ENCODE measurements at regions not wholly inside any gene's neighbourhood (a gene's known extent, or its start where the extent isn't known, plus 50 kb on each side); places are given as distances from the start of the nearest gene placed in this dataset.

DNA sequence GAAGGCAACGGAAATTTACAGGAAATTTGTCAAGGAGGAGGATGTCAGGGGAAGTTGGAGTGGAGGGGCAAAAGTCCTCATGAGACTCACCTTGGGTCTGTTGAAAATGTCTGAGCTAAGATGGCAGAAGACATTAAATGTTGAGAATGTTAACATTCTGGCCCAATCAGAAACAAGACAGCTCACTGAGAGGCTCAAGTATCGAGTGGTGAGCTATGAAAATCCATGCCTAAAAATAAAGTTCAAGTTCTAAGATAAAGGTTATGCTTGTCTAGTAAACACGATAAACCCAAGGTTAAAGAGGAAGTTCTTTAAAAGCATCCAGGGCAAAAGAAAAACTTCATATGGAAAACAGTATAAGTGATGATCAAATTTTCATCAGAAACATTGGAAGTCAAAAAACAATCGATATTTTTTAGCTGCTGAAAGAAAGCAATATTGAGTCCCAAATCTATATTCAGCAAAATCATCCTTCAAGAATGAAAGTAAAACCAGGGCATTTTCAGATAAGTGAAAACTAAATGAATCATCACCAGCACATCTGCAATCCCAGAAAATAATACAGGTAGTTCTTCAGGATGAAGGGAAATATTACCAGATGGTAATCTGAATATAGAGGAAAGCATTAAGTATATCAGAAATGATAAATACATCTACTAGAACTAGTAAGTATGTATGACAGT lies 462.4 kb downstream of the TLL1 start:
- H3K4ac ChIP-seq (ENCODE audit: low read depth, low read length): no peak overlapping the region
- H3K27me3 ChIP-seq (ENCODE audit: insufficient read depth, low read length): no peaks in the 10 kb centered on the region
- H2BK15ac ChIP-seq (ENCODE audit: low read depth, low read length): no peak overlapping the region
- no peak overlapping the region for H3T11ph ChIP-seq (ENCODE audit: low read length)
- H2BK5ac ChIP-seq (ENCODE audit: insufficient read length, low read length): no peak overlapping the region
- H3K27ac ChIP-seq (ENCODE audit: insufficient read length, low read depth, low read length): no peak overlapping the region
- H2BK20ac ChIP-seq (ENCODE audit: low read depth, low read length, poor library complexity, severe bottlenecking): no peak overlapping the region
- no peaks in the 10 kb centered on the region for H3K79me2 ChIP-seq (ENCODE audit: insufficient read depth, low read length)
- no peak overlapping the region for H4K5ac ChIP-seq (ENCODE audit: insufficient read length, low read depth, low read length)
- no peaks in the 10 kb centered on the region for H3K79me1 ChIP-seq (ENCODE audit: insufficient read depth, low read depth, low read length, poor library complexity, severe bottlenecking)
- no CpG with 5 or more reads among the region's 4 CpGs for WGBS (ENCODE audit: extremely low coverage, insufficient read length, low lambda C conversion rate)
- H3K23me2 ChIP-seq (ENCODE audit: insufficient read length, low read depth, low read length, poor library complexity, severe bottlenecking): no peaks in the 10 kb centered on the region
- H2AK5ac ChIP-seq (ENCODE audit: insufficient read length, low read length): no peak overlapping the region
- no peak overlapping the region for H3K18ac ChIP-seq (ENCODE audit: insufficient read length, low read depth, low read length)
- Mint-ChIP-seq H3K27ac (no peak overlapping the region), H3K4me1 (0 out of 4 replicates have a peak, but pooled peaks cover 0 to 3% of the 10 kb centered on the region in 2 experiments), H3K36me3 (ENCODE audit: insufficient read depth in 1 of 3, low read depth in 3 of 3) (peaks cover 0 to 5% (median 2%) of the 10 kb centered on the region in 3 experiments; a peak in 3 of 7 replicates), H3K27me3 (ENCODE audit: low read depth) (no peaks in the 10 kb centered on the region), H3K9me3 (peaks cover 0 to 11% of the 10 kb centered on the region in 2 experiments; a peak in 3 of 5 replicates), H3K4me3 (no peak overlapping the region)
- no peak overlapping the region for H3K56ac ChIP-seq (ENCODE audit: insufficient read length, low read depth, low read length)
- no peak overlapping the region for H2BK12ac ChIP-seq (ENCODE audit: insufficient read length, low read depth, low read length)
- no peak overlapping the region for H2BK120ac ChIP-seq (ENCODE audit: low read depth, low read length, poor library complexity, severe bottlenecking)
- DNase-seq: no peak
- no peak overlapping the region for H2AFZ ChIP-seq (ENCODE audit: low read length)
- H3K14ac ChIP-seq (ENCODE audit: insufficient read depth, low read length): no peak overlapping the region
- H3K4me1 ChIP-seq (ENCODE audit: insufficient read depth, low read length): no peaks in the 10 kb centered on the region
- no peak overlapping the region for H4K8ac ChIP-seq (replicated peaks; ENCODE audit: insufficient read length, low read depth, low read length)
- no peaks in the 10 kb centered on the region for H3K9me3 ChIP-seq (ENCODE audit: control insufficient read depth, low read depth, low read length)
- no peak overlapping the region for H3K4me2 ChIP-seq (ENCODE audit: insufficient read depth, insufficient read length, low read length)
- H4K20me1 ChIP-seq (ENCODE audit: control insufficient read depth, insufficient read depth, insufficient read length): no peaks in the 10 kb centered on the region
- H3K9ac ChIP-seq (ENCODE audit: extremely low read depth, insufficient read length, low read length): no peak overlapping the region
- TF ChIP-seq, protein P1, sequence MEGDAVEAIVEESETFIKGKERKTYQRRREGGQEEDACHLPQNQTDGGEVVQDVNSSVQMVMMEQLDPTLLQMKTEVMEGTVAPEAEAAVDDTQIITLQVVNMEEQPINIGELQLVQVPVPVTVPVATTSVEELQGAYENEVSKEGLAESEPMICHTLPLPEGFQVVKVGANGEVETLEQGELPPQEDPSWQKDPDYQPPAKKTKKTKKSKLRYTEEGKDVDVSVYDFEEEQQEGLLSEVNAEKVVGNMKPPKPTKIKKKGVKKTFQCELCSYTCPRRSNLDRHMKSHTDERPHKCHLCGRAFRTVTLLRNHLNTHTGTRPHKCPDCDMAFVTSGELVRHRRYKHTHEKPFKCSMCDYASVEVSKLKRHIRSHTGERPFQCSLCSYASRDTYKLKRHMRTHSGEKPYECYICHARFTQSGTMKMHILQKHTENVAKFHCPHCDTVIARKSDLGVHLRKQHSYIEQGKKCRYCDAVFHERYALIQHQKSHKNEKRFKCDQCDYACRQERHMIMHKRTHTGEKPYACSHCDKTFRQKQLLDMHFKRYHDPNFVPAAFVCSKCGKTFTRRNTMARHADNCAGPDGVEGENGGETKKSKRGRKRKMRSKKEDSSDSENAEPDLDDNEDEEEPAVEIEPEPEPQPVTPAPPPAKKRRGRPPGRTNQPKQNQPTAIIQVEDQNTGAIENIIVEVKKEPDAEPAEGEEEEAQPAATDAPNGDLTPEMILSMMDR (conservative IDR thresholded peaks at IDR 0.05): no peak
- H3K23ac ChIP-seq (ENCODE audit: insufficient read length, low read depth, low read length): no peak overlapping the region
- H4K91ac ChIP-seq (ENCODE audit: insufficient read length, low read depth, low read length): no peak overlapping the region
